22Rv1 (cell line): ENCODE measurements at regions not wholly inside any gene's neighbourhood (a gene's known extent, or its start where the extent isn't known, plus 50 kb on each side); places are given as distances from the start of the nearest gene placed in this dataset.

Source experiments
- ZFX ChIP-seq: fragments of 450-650 bp; IDR thresholded peaks from 2 replicates; pipeline ENCODE4 v1.6.1; 2017; ENCODE audit warnings: antibody characterized with exemption, borderline replicate concordance
- TF ChIP-seq, protein P1 (sequence below): fragments of 450-650 bp; IDR thresholded peaks from 2 replicates; pipeline ENCODE4 v1.5.1; 2017; ENCODE audit warnings: mild to moderate bottlenecking

DNA sequence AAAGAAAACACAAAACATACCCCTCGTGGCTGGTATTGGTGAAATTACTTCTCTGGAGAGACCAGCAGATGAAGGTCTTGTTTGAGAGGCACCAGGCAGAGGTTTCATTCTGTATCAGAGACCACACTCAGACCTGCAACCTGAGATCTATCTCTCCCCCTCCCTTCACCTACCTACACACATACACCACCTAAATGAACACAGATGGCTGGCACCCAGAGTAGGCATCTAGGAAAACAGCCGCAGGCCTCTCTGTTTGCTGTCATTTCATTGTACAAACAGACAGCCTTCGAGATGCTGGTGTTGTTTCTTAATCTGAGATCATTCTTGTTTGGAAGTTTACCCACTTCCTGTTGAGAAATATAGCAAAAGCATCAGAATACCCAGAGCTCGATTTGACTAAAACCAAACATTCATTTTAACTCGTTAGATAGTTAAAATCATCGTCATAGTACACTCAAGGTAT lies 173.9 kb upstream of the SLC25A13 start:
- TF ChIP-seq, protein P1, sequence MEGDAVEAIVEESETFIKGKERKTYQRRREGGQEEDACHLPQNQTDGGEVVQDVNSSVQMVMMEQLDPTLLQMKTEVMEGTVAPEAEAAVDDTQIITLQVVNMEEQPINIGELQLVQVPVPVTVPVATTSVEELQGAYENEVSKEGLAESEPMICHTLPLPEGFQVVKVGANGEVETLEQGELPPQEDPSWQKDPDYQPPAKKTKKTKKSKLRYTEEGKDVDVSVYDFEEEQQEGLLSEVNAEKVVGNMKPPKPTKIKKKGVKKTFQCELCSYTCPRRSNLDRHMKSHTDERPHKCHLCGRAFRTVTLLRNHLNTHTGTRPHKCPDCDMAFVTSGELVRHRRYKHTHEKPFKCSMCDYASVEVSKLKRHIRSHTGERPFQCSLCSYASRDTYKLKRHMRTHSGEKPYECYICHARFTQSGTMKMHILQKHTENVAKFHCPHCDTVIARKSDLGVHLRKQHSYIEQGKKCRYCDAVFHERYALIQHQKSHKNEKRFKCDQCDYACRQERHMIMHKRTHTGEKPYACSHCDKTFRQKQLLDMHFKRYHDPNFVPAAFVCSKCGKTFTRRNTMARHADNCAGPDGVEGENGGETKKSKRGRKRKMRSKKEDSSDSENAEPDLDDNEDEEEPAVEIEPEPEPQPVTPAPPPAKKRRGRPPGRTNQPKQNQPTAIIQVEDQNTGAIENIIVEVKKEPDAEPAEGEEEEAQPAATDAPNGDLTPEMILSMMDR: no peak
- TF ChIP-seq ZFX: no peak
